ENCODE measurements at regions not wholly inside any gene's neighbourhood (a gene's known extent, or its start where the extent isn't known, plus 50 kb on each side); places are given as distances from the start of the nearest gene placed in this dataset.
"Not testable (repeated sequence)": the region's sequence is repeated elsewhere in the genome, so short reads cannot be mapped to it uniquely, and the experiment has no call there.

- no peak for DNase-seq (ENCODE audit: low read depth)
Observed at GRCh38 chr10:31686599-31686998, 242.0 kb downstream of the ARHGAP12 start.

GRCh38 chr10:31683682-31684081, 244.9 kb downstream of the ARHGAP12 start:
- DNase-seq (ENCODE audit: low read depth): no peak

GRCh38 chr10:31679936-31680335, 248.7 kb downstream of the ARHGAP12 start:
- peak; percentile 18 for DNase-seq (ENCODE audit: low read depth)

- DNase-seq (ENCODE audit: low read depth): no peak
Observed at GRCh38 chr10:31678575-31679516, 249.8 kb downstream of the ARHGAP12 start.

GRCh38 chr10:31678139-31678536, 250.5 kb downstream of the ARHGAP12 start:
- DNase-seq (ENCODE audit: low read depth): no peak

GRCh38 chr10:31677195-31678138, 251.2 kb downstream of the ARHGAP12 start:
- no peak for DNase-seq (ENCODE audit: low read depth)

GRCh38 chr10:31675726-31676125, 252.9 kb downstream of the ARHGAP12 start:
- DNase-seq (ENCODE audit: low read depth): no peak

GRCh38 chr10:31669357-31669756, 259.3 kb downstream of the ARHGAP12 start:
- peak; percentile 40 for DNase-seq (ENCODE audit: low read depth)

GRCh38 chr10:31668326-31668725, 260.3 kb downstream of the ARHGAP12 start:
- no peak for DNase-seq (ENCODE audit: low read depth)

GRCh38 chr10:31665764-31666279, 262.8 kb downstream of the ARHGAP12 start:
- DNase-seq (ENCODE audit: low read depth): not testable (repeated sequence)

- DNase-seq (ENCODE audit: low read depth): no peak
Observed at GRCh38 chr10:31664803-31665202, 263.8 kb downstream of the ARHGAP12 start.

- peak; percentile 43 for DNase-seq (ENCODE audit: low read depth)
Observed at GRCh38 chr10:31664071-31664470, 264.6 kb downstream of the ARHGAP12 start.

GRCh38 chr10:31660300-31660699, 268.3 kb downstream of the ARHGAP12 start:
- DNase-seq (ENCODE audit: low read depth): peak; percentile 10

- no peak for DNase-seq (ENCODE audit: low read depth)
Observed at GRCh38 chr10:31659665-31660064, 269.0 kb downstream of the ARHGAP12 start.

- no peak for DNase-seq (ENCODE audit: low read depth)
Observed at GRCh38 chr10:31657434-31657872, 271.2 kb downstream of the ARHGAP12 start.

- peak; percentile 61 for DNase-seq (ENCODE audit: low read depth)
Observed at GRCh38 chr10:31656851-31657433, 271.7 kb downstream of the ARHGAP12 start.

- no peak for DNase-seq (ENCODE audit: low read depth)
Observed at GRCh38 chr10:31652038-31652437, 276.6 kb downstream of the ARHGAP12 start.

- peak; percentile 93 for DNase-seq (ENCODE audit: low read depth)
Observed at GRCh38 chr10:31650010-31650409, 278.6 kb downstream of the ARHGAP12 start.

- DNase-seq (ENCODE audit: low read depth): peak; percentile 72
Observed at GRCh38 chr10:31648966-31649365, 279.7 kb downstream of the ARHGAP12 start.

- no peak for DNase-seq (ENCODE audit: low read depth)
Observed at GRCh38 chr10:31647861-31648260, 280.8 kb downstream of the ARHGAP12 start.

GRCh38 chr10:31646519-31646918, 282.1 kb downstream of the ARHGAP12 start:
- DNase-seq (ENCODE audit: low read depth): peak; percentile 36

- DNase-seq (ENCODE audit: low read depth): peak; percentile 19
Observed at GRCh38 chr10:31645786-31646185, 282.8 kb downstream of the ARHGAP12 start.

All from EH (cell line).